HG03521 (cell line): ENCODE measurements at regions not wholly inside any gene's neighbourhood (a gene's known extent, or its start where the extent isn't known, plus 50 kb on each side); places are given as distances from the start of the nearest gene placed in this dataset.
"Not testable (repeated sequence)": the region's sequence is repeated elsewhere in the genome, so short reads cannot be mapped to it uniquely, and the experiment has no call there.

Experiments used
- ATAC-seq: cut with Tn5 transposase; IDR thresholded peaks from one replicate; pipeline ENCODE4 v1.9.1; 2021; ENCODE audit warnings: mild to moderate bottlenecking, moderate library complexity; ENCODE audit not compliant: unreplicated experiment

GRCh38 chr10:7108141-7108540 lies 302.7 kb downstream of the SFMBT2 start:
- no peak for ATAC-seq

- no peak for ATAC-seq
These were observed 303.5 kb downstream of the SFMBT2 start for GRCh38 chr10:7107285-7107684.

GRCh38 chr10:7104379-7104778 lies 306.5 kb downstream of the SFMBT2 start:
- ATAC-seq = not testable (repeated sequence)

GRCh38 chr10:7102557-7103349 lies 308.1 kb downstream of the SFMBT2 start:
- ATAC-seq = no peak

- no peak for ATAC-seq
These were observed 308.8 kb downstream of the SFMBT2 start for GRCh38 chr10:7102084-7102483.

GRCh38 chr10:7101451-7101850 lies 309.4 kb downstream of the SFMBT2 start:
- ATAC-seq = no peak

- ATAC-seq = no peak
These were observed 310.7 kb downstream of the SFMBT2 start for GRCh38 chr10:7100032-7100702.

GRCh38 chr10:7098160-7098762 lies 312.6 kb downstream of the SFMBT2 start:
- no peak for ATAC-seq

- no peak for ATAC-seq
These were observed 316.1 kb downstream of the SFMBT2 start for GRCh38 chr10:7094781-7095180.

GRCh38 chr10:7093368-7093767 lies 317.5 kb downstream of the SFMBT2 start:
- no peak for ATAC-seq

GRCh38 chr10:7092603-7093002 lies 318.2 kb downstream of the SFMBT2 start:
- no peak for ATAC-seq

- ATAC-seq = no peak
These were observed 320.3 kb downstream of the SFMBT2 start for GRCh38 chr10:7090529-7090928.

- no peak for ATAC-seq
These were observed 324.8 kb downstream of the SFMBT2 start for GRCh38 chr10:7085913-7086589.

- no peak for ATAC-seq
These were observed 325.5 kb downstream of the SFMBT2 start for GRCh38 chr10:7085147-7085912.

GRCh38 chr10:7084280-7085005 lies 326.4 kb downstream of the SFMBT2 start:
- no peak for ATAC-seq

- ATAC-seq = no peak
These were observed 327.9 kb downstream of the SFMBT2 start for GRCh38 chr10:7082967-7083366.

GRCh38 chr10:7077880-7078279 lies 333.0 kb downstream of the SFMBT2 start:
- no peak for ATAC-seq

- ATAC-seq = no peak
These were observed 335.0 kb downstream of the SFMBT2 start for GRCh38 chr10:7075851-7076250.

- no peak for ATAC-seq
These were observed 335.7 kb downstream of the SFMBT2 start for GRCh38 chr10:7075110-7075509.

- no peak for ATAC-seq
These were observed 339.4 kb downstream of the SFMBT2 start for GRCh38 chr10:7071421-7071820.
